ENCODE measurements at regions not wholly inside any gene's neighbourhood (a gene's known extent, or its start where the extent isn't known, plus 50 kb on each side); places are given as distances from the start of the nearest gene placed in this dataset.

DNA sequence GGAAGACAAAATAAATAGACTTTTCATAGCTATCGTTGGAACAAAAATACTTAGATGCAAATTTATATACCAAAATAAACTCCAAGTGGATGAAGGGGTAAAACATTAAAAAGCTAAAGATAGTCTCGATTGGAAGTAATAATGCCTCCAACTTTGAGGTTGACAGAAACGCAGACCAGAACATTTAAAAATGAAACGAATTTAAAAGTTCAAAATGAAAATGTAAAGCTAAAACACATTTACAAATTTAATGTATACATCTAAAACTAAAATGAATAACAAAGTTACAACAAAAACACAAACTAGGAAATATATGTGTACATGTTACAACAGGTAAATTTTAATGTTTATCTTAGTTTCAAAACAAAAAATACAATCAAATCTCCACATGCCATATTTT, 107.5 kb upstream of the AKR1E2 start:
- WGBS, 3 donors: 82 to 88% (median 85%) methylated on average over 4 of the region's 4 CpGs
- Histone ChIP-seq H3K4me1 (ENCODE audit: insufficient read depth) (no peaks in the 10 kb centered on the region), H3K36me3 (no peaks in the 10 kb centered on the region), H3K27me3 (no peaks in the 10 kb centered on the region), H3K9me3 (no peaks in the 10 kb centered on the region), H3K27ac (no peak overlapping the region), H3K4me3 (no peak overlapping the region)
- TF ChIP-seq EP300 (IDR thresholded peaks at IDR 0.05): no peak
- TF ChIP-seq POLR2A (IDR thresholded peaks at IDR 0.05): no peak
- TF ChIP-seq CTCF (IDR thresholded peaks at IDR 0.05): no peak
- no peak for DNase-seq
- intact Hi-C loops (cut with DNase I): no loop called here

DNA sequence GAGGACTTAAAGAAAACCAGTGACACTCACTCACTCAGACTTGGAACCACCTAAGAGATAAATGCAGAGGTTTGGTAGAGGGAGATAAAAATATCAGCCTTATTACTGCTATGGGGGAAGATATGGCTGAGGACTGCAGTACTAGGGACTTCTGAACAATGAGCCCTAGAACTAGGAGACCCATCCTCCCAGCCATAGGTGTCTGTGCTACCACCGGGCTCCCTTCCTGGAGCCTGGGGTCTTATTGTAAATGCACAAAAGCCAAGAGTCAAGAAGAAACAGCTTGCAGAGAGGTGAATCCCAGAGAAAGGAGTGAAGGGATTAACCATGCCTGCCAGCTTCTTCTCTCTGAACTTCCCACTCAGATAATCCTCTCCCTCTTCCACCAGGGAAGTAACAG, 108.3 kb upstream of the AKR1E2 start:
- 86 to 90% (median 89%) methylated on average over 1 of the region's 1 CpG for WGBS, 3 donors

DNA sequence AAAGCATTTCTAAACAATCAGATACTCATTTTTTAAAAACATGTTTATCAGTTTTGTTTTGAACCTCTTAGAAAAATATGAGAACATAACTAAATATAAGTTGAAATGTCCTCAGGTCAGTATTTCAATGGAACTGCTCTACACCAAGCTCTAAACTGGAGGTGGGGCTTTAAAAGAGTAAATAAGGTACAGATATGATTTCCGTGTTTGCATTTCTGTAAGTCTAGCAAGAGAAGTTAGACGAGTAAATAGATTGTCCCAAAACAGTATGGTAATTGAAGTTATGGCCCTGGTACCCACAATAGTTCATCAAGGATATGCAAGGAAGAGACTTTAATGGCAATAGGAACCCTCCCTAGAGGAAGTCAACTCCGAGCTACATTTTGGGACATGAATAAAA, 115.1 kb upstream of the AKR1E2 start:
- 21 to 70% (median 65%) methylated on average over 3 of the region's 3 CpGs for WGBS, 3 donors
- H3K9me3 ChIP-seq: no peaks in the 10 kb centered on the region
- no peaks in the 10 kb centered on the region for H3K4me1 ChIP-seq (ENCODE audit: insufficient read depth)
- no peak overlapping the region for H3K27ac ChIP-seq
- intact Hi-C loops (cut with DNase I): loop anchor here in 1 of 4 donors (1.0 kb wide), 1 partner anchor 53 kb away; no protein-coding TSS in a partner anchor
- H3K36me3 ChIP-seq: no peaks in the 10 kb centered on the region
- no peak for DNase-seq
- H3K27me3 ChIP-seq: no peaks in the 10 kb centered on the region
- TF ChIP-seq CTCF (IDR thresholded peaks at IDR 0.05) (no peak), EP300 (IDR thresholded peaks at IDR 0.05) (no peak), POLR2A (IDR thresholded peaks at IDR 0.05) (no peak)
- no peak overlapping the region for H3K4me3 ChIP-seq

More for the DNA sequence above, 108.3 kb upstream of the AKR1E2 start:
- TF ChIP-seq CTCF (IDR thresholded peaks at IDR 0.05) (no peak), EP300 (IDR thresholded peaks at IDR 0.05) (no peak), POLR2A (IDR thresholded peaks at IDR 0.05) (no peak)
- intact Hi-C loops (cut with DNase I): no loop called here
- Histone ChIP-seq H3K9me3 (no peaks in the 10 kb centered on the region), H3K27me3 (no peaks in the 10 kb centered on the region), H3K27ac (no peak overlapping the region), H3K4me1 (ENCODE audit: insufficient read depth) (no peaks in the 10 kb centered on the region), H3K36me3 (no peaks in the 10 kb centered on the region), H3K4me3 (no peak overlapping the region)
- no peak for DNase-seq

DNA sequence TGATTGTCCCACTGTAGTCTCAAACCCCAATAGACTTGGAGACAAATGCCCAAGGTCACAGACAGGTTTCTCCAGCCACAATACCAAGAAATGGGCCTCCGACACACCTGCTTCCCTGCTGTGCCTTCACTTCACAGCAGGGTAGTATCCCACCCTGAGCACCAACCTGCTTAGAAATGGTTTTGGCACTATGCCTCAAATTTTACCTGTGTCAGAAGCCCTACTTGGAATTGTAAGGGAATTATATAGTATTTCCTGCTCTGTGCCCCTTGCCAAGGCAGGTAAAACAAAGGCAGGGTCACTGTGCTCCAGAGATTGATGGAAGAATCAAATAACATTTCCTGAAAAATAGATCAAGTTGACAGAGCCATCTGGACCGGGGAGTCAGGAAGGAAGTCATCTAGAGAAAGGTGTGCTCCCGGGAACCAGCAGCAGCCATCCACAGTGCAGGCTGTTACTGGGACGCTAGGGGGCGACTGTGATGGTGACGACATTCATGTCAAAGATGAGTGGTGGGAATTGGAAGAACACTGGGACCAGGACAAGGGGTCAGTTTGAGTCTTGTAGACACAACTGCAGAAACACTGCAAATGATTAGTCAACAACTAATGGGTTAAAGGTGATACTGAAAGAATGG, 117.8 kb upstream of the AKR1E2 start:
- DNase-seq: no peak
- H3K36me3 ChIP-seq: no peaks in the 10 kb centered on the region

DNA sequence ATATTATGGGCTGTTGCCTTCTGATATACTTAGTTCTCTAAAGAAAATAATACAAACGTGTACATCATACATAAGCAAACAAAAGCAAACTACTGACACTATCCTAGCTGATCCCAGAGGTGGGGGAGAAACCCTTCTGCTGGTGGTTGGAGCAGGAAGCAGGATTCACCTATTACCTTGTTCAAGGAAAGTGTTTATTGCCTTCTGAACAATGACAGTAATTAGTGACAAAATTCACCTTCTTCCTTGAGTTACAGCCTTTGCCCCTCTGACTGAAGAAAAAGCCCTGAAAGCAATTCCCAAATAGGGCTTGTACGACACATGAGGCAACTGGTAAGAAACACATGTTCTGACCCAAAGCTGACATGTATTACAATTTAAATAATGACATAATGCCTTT, 118.8 kb upstream of the AKR1E2 start:
- no peak for DNase-seq
- TF ChIP-seq POLR2A (IDR thresholded peaks at IDR 0.05) (no peak), CTCF (IDR thresholded peaks at IDR 0.05) (no peak), EP300 (IDR thresholded peaks at IDR 0.05) (no peak)
- WGBS, 3 donors: 75 to 83% (median 81%) methylated on average over 2 of the region's 2 CpGs
- no peaks in the 10 kb centered on the region for H3K9me3 ChIP-seq
- H3K4me3 ChIP-seq: no peak overlapping the region
- H3K36me3 ChIP-seq: no peaks in the 10 kb centered on the region
- H3K27ac ChIP-seq: no peak overlapping the region
- no peaks in the 10 kb centered on the region for H3K4me1 ChIP-seq (ENCODE audit: insufficient read depth)
- intact Hi-C loops (cut with DNase I): no loop called here
- H3K27me3 ChIP-seq: no peaks in the 10 kb centered on the region

More for the DNA sequence above, 117.8 kb upstream of the AKR1E2 start:
- Histone ChIP-seq H3K27ac (no peak overlapping the region), H3K4me1 (ENCODE audit: insufficient read depth) (no peaks in the 10 kb centered on the region), H3K9me3 (no peaks in the 10 kb centered on the region), H3K4me3 (no peak overlapping the region), H3K27me3 (no peaks in the 10 kb centered on the region)
- intact Hi-C loops (cut with DNase I): no loop called here
- TF ChIP-seq POLR2A (IDR thresholded peaks at IDR 0.05): no peak
- 57 to 65% (median 59%) methylated on average over 6 of the region's 6 CpGs for WGBS, 3 donors
